Mesodermal cell (in vitro differentiated cells): ENCODE measurements at regions not wholly inside any gene's neighbourhood (a gene's known extent, or its start where the extent isn't known, plus 50 kb on each side); places are given as distances from the start of the nearest gene placed in this dataset.

Experiments
- H3K27ac ChIP-seq: 2 replicates; pipeline ENCODE4 v1.7.0; 2013; ENCODE audit warnings: mild to moderate bottlenecking, low read depth, low read length, moderate library complexity; ENCODE audit not compliant: severe bottlenecking
- H3K36me3 ChIP-seq: 2 replicates; pipeline ENCODE4 v1.7.1; 2013; ENCODE audit warnings: mild to moderate bottlenecking, low read length, moderate library complexity; ENCODE audit not compliant: control insufficient read depth, insufficient read depth
- H3K4me1 ChIP-seq: one replicate; pipeline ENCODE4 v1.7.1; 2013; ENCODE audit warnings: mild to moderate bottlenecking, low read length; ENCODE audit not compliant: insufficient read depth, control insufficient read depth, poor library complexity, severe bottlenecking
- H3K4me3 ChIP-seq: 2 replicates; pipeline ENCODE4 v1.7.0; 2013; ENCODE audit warnings: low read length, control low read depth, mild to moderate bottlenecking; ENCODE audit not compliant: insufficient read depth, poor library complexity, severe bottlenecking; ENCODE audit errors: extremely low read depth
- H3K9me3 ChIP-seq: 2 replicates; pipeline ENCODE4 v1.7.1; 2013; ENCODE audit warnings: mild to moderate bottlenecking, low read length, moderate library complexity; ENCODE audit not compliant: control insufficient read depth
- WGBS, 2 experiments: methylation state at CpG; one replicate each; pipeline ENCODE4 v1.1.5; 2013; ENCODE audit warnings: missing lambda C conversion rate in 2 of 2; ENCODE audit not compliant: insufficient coverage in 2 of 2; 5-methylcytosine and 5-hydroxymethylcytosine counted together

DNA sequence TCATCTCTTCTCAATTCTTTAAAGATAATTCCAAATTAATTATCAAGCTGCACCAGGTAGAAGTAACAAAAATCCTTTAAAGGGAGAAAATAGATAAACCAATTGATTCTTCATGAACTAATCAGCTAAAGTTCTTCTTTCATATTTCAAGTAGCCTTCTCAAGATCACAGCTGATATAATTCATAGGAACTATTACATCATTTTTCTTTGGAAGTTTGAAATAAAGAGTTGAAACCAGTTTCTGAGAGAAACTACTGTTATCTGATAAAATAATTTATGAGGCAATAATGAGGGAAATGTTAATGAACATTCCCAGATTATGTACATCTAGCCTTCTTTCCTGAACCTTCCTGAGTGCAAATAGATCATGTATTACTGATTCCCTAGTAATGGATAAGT is 484.9 kb downstream of the METTL4 start:
- no peaks in the 10 kb centered on the region for H3K9me3 ChIP-seq
- no peak overlapping the region for H3K27ac ChIP-seq
- no peak overlapping the region for H3K4me3 ChIP-seq
- H3K4me1 ChIP-seq: no peaks in the 10 kb centered on the region
- H3K36me3 ChIP-seq: no peaks in the 10 kb centered on the region

DNA sequence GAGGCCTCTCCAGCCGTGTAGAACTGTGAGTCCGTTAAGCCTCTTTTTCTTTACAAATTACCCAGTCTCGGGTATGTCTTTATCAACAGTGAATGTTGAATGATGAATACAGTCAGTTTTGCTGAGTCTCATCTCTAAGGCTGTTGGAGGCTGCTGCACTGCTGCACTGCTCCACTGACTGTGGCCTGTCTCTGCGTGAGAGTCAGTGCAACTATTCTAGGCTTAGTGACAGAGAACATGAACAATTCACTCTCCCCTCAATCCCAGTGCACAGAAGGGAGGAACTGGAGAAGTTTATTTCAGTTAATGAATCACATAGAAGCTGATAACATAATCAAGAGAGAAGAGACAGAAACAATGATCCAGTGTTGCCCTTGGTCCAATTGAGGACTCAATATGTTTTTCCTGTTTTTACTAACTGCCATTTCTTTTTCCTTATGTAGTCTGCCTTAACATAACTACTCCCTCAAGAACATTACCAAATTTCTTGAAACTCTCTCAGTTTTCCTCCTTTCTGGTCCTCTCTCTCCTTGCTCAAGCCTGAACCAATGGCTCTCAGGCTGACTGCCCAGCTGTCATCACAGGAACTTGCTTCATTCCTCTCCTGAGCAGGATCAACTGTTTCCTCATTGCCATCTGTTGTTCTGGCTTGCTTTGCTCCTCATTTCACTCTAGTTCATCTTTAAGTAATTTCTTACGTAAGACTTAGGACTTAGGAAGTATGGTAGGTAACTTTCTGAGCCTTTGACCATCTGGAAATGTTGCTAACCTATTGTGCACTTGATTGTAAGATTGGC is 483.2 kb downstream of the METTL4 start:
- H3K36me3 ChIP-seq: no peaks in the 10 kb centered on the region
- no peak overlapping the region for H3K4me3 ChIP-seq
- no peak overlapping the region for H3K27ac ChIP-seq
- WGBS, 2 experiments: 80 to 88% methylated on average over 1 to 3 of the region's 5 CpGs
- no peaks in the 10 kb centered on the region for H3K9me3 ChIP-seq
- H3K4me1 ChIP-seq: no peaks in the 10 kb centered on the region

DNA sequence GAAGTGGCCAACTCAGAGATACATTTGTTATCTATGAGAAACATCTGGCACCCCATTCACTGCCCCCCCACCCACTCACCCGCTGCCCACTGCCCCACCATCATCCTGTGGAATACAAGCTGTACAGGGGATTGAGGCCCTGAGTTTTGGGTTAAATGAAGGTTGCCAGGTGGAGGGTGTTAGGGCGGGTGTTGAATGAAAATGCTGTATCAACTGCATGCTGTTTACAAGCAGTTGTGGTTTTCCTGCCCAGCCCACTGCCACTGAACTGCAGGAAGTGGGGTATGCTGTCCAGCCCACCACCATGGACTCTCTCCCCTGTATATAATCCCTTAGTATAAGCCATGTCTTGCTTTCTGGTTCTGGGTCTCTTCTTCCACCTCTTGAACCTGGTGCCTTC is 481.9 kb downstream of the METTL4 start:
- no peaks in the 10 kb centered on the region for H3K9me3 ChIP-seq
- no peak overlapping the region for H3K27ac ChIP-seq
- 25 to 67% methylated on average over 1 of the region's 2 CpGs for WGBS, 2 experiments
- H3K36me3 ChIP-seq: no peaks in the 10 kb centered on the region
- no peaks in the 10 kb centered on the region for H3K4me1 ChIP-seq
- no peak overlapping the region for H3K4me3 ChIP-seq

DNA sequence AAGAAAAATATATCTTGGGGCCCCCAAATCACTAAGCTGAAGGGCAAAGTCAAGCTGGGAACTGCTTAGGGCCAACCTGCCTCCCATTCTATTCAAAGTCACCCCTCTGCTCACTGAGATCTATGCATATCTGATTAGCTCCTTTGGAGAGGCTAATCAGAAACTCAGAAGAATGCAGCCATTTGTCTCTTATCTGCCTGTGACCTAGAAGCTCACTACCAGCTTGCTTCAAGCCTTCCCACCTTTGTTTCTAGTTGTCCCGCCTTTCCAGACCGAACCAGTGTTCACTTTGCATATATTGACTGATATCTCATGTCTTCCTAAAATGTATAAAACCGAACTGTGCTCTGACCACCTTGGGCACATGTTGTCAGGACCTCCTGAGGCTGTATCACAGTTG is 479.4 kb downstream of the METTL4 start:
- Histone ChIP-seq H3K4me1 (no peaks in the 10 kb centered on the region), H3K36me3 (no peaks in the 10 kb centered on the region), H3K9me3 (no peaks in the 10 kb centered on the region), H3K4me3 (no peak overlapping the region), H3K27ac (no peak overlapping the region)
- WGBS, 2 experiments: 60% methylated on average over 3 of the region's 3 CpGs

DNA sequence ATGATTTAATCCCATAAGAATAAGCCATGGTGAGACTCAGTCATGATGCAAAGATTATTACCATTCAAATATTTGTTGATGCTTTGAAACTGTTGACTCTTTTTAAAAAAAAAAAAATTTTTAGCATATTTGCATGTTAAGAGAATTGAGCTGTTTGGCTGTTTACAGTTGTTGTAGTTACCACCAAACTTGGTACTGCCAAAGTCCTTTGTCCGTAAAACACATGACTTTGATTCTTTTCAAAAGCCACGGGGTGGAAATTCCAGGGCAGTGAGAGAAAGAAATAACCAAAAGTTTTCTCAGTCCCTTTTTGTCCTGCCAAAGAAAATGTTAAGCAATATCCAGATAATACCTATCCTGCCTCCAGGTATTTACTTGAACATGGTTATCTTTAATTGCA is 474.8 kb downstream of the METTL4 start:
- Histone ChIP-seq H3K4me3 (no peak overlapping the region), H3K36me3 (no peaks in the 10 kb centered on the region), H3K27ac (no peak overlapping the region), H3K4me1 (no peaks in the 10 kb centered on the region), H3K9me3 (no peaks in the 10 kb centered on the region)
- WGBS, 2 experiments: 53% methylated on average over 2 of the region's 2 CpGs; no CpG with 5 or more reads in 1 of the 2 experiments

DNA sequence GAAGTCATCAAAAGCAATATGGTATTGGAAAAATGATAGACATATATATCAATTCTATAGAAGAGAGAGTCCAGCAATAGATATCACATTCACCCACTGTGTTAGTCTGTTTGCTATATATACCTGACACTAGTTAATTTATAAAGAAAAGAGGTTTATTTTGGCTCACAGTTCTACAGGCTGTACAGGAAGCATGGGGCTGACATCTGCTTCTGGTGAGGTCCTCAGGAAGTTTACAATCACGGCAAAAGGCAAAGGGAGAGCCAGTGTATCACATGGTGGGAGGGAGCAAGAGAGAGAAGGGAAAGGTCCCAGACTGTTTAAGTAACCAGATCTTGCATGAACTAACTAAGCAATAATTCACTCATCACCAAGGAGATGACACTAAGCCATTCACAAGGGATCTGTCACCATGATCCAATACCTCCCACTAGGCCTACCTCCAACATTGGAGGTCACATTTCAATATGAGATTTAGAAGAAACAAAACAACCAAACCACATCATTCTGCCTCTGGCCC is 470.6 kb downstream of the METTL4 start:
- H3K4me3 ChIP-seq: no peak overlapping the region
- no peak overlapping the region for H3K27ac ChIP-seq
- H3K4me1 ChIP-seq: no peaks in the 10 kb centered on the region
- H3K36me3 ChIP-seq: no peaks in the 10 kb centered on the region
- no peaks in the 10 kb centered on the region for H3K9me3 ChIP-seq
- WGBS, 2 experiments: 80% methylated on average over 1 of the region's 1 CpG; no CpG with 5 or more reads in 1 of the 2 experiments

DNA sequence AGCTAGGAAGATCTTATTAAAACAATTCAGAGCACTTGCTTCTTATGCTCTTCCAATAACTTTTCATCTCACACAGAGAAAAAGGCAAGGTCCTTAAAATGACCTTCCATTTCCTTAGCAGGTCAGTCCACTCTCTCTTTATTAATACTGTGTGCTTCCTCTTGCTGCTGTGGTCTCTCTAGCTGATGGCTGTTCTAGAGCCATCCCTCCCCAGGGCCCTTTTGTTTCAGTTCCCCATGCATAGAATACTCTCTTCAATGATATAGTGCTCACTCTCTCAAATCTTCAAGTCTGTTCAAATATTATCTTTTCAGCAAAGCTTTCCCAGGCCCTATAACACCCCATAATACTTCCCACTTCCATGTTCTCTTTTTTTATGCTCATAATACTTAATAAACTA is 469.3 kb downstream of the METTL4 start:
- Histone ChIP-seq H3K27ac (no peak overlapping the region), H3K4me1 (no peaks in the 10 kb centered on the region), H3K4me3 (no peak overlapping the region), H3K9me3 (no peaks in the 10 kb centered on the region), H3K36me3 (no peaks in the 10 kb centered on the region)

DNA sequence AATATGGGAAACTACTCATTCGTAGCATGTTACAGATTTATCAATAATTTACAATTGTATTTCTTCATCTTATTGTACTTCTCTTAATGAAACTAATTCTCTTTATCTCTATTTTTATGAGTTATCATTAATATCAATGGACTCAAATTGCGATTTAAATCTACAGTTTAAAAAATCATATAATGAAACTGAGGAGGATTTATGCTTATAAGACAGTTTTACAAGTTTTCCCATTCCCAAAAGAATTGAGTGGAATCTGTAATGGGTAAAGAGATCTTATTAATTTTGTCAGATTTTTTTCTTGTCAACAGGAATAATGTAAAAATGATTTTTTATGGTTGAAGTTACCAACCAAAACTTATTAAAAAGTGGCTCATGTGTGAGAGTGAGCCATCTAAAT is 468.0 kb downstream of the METTL4 start:
- no peak overlapping the region for H3K27ac ChIP-seq
- H3K9me3 ChIP-seq: no peaks in the 10 kb centered on the region
- no peaks in the 10 kb centered on the region for H3K36me3 ChIP-seq
- no peaks in the 10 kb centered on the region for H3K4me1 ChIP-seq
- H3K4me3 ChIP-seq: no peak overlapping the region
- no CpG with 5 or more reads among the region's 2 CpGs for WGBS, 2 experiments

DNA sequence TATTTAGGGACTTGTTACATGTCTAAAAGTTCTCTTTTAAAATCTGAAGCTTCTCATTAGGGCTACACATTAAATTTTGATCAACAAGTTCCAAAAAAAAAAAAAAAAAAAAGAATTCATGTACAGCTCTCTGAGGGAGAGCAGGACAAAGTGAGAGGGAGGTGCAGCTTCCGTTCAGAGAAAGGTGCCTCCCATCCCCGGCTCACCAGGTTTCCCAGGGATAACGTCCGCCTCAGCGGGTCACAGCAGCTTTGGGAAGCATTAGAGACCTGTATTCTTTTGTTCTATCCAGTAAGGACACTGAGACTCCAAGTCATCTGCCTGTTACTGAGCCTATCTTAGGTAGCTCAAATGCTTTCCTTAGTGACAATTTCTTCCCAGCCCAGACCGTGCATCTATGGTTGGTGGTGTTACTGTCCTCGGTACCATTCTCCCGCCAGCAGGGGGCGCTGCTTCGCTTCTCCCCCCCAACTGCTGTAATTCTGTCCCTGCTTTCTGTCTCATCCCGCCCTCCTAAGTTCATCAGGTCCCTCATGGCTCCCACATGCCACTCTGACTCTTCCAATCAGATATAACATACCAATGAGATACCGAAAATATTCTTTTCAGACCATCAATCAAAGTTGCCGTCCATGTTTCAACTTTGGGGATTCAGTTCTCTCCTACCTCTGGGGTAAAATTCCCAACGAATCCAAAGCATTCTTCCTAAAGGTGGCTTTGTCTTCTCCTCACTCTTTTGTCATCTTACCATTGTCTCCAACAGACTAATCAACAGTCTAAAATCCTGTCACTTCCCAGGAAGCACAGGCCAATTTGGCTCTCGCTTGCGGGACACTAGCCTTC is 466.5 kb downstream of the METTL4 start:
- Histone ChIP-seq H3K4me1 (no peaks in the 10 kb centered on the region), H3K27ac (no peak overlapping the region), H3K4me3 (no peak overlapping the region), H3K36me3 (no peaks in the 10 kb centered on the region), H3K9me3 (no peaks in the 10 kb centered on the region)
- 41 to 46% methylated on average over 15 to 16 of the region's 16 CpGs for WGBS, 2 experiments

DNA sequence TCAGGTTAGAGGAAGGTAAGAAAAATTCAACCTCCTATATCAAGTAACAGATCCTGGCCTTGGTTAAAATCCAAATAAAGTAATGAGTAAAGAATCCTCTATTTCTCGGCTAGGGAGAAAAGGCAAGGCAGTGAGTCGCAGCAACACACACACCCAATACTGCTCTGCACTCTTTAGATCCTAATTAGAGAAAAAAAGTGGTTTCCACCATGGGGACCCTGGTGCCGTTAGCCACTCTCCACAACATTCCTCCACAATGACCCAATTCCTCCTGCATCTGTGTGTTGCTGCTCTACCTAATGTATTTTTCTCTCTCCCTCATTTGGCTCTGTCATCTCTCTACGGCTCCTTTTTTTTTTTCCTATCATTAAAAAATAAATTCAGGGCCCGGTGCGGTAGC is 462.7 kb downstream of the METTL4 start:
- Histone ChIP-seq H3K36me3 (no peaks in the 10 kb centered on the region), H3K9me3 (no peaks in the 10 kb centered on the region), H3K27ac (no peak overlapping the region), H3K4me3 (no peak overlapping the region), H3K4me1 (peaks cover 12% of the 10 kb centered on the region)
- 60 to 74% methylated on average over 3 to 4 of the region's 6 CpGs for WGBS, 2 experiments

DNA sequence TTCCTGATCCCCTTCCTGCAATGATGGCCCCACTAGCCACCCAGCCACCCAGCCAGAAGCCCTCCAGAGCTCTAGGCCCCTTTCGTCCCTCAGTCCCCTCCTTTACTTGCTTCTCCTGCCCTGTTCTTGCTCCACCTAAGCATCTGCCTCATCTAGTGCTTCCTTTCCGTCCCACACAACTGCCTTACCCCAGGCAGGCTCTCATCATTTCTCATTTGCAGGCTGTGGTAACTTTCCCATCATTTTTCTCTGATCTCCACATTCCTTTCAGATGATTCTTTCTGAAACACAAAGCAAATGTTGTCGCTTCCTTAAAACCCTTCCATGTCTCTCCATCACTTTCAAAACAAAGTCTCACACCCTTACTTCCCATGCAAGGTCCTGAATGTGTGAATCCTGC is 459.8 kb downstream of the METTL4 start:
- 68% methylated on average over 3 of the region's 3 CpGs for WGBS, 2 experiments

More for the DNA sequence above, 459.8 kb downstream of the METTL4 start:
- Histone ChIP-seq H3K27ac (no peak overlapping the region), H3K36me3 (no peaks in the 10 kb centered on the region), H3K9me3 (no peaks in the 10 kb centered on the region), H3K4me1 (peaks cover 12% of the 10 kb centered on the region), H3K4me3 (no peak overlapping the region)
